Astrocyte of the spinal cord (primary cell): ENCODE measurements at regions not wholly inside any gene's neighbourhood (a gene's known extent, or its start where the extent isn't known, plus 50 kb on each side); places are given as distances from the start of the nearest gene placed in this dataset.
"Not testable (repeated sequence)": the region's sequence is repeated elsewhere in the genome, so short reads cannot be mapped to it uniquely, and the experiment has no call there.

Experiments
- DNase-seq: peaks from one replicate; pipeline ENCODE4 v3.0.0; 2011; ENCODE audit warnings: low read depth, low spot score
- H3K4me3 ChIP-seq: 2 replicates; pipeline ENCODE4 v1.5.1; 2011; ENCODE audit warnings: low read depth, mild to moderate bottlenecking, low read length, moderate library complexity
- CTCF ChIP-seq: IDR thresholded peaks from 2 replicates; pipeline ENCODE4 v1.5.1; 2012; ENCODE audit warnings: low read depth, mild to moderate bottlenecking, low read length, inconsistent platforms
- in situ Hi-C: cut with HindIII; loops from 2 replicates; pipeline ENCODE4 v1.10.0; 2017; ENCODE audit warnings: low sequenced_read_pairs

GRCh38 chr11:134856056-134856971 lies 444.3 kb upstream of the B3GAT1 start:
- TF ChIP-seq CTCF = no peak
- no peak overlapping the region for H3K4me3 ChIP-seq
- in situ Hi-C loops = no loop called here
- DNase-seq = no peak

GRCh38 chr11:134853992-134854991 lies 442.2 kb upstream of the B3GAT1 start:
- no peak for TF ChIP-seq CTCF
- H3K4me3 ChIP-seq = no peak overlapping the region
- in situ Hi-C loops = no loop called here
- DNase-seq = no peak

GRCh38 chr11:134851503-134852224 lies 439.6 kb upstream of the B3GAT1 start:
- H3K4me3 ChIP-seq, in situ Hi-C loops, DNase-seq: not testable (repeated sequence)

- in situ Hi-C loops = no loop called here
- TF ChIP-seq CTCF = no peak
- DNase-seq = no peak
- H3K4me3 ChIP-seq = no peak overlapping the region
These were observed 438.5 kb upstream of the B3GAT1 start for GRCh38 chr11:134850566-134850965.

GRCh38 chr11:134849833-134850232 lies 437.8 kb upstream of the B3GAT1 start:
- in situ Hi-C loops = no loop called here
- no peak for DNase-seq
- no peak for TF ChIP-seq CTCF
- H3K4me3 ChIP-seq = no peak overlapping the region

GRCh38 chr11:134847083-134847715 lies 435.2 kb upstream of the B3GAT1 start:
- no peak overlapping the region for H3K4me3 ChIP-seq
- DNase-seq = no peak
- no peak for TF ChIP-seq CTCF
- in situ Hi-C loops = no loop called here
